Naive B cell (primary cell): ENCODE measurements at regions not wholly inside any gene's neighbourhood (a gene's known extent, or its start where the extent isn't known, plus 50 kb on each side); places are given as distances from the start of the nearest gene placed in this dataset.

Source experiments
- ATAC-seq, 2 donors: fragments of 150-1000 bp; cut with Tn5 transposase; 2 replicates each; pipeline ENCODE4 v1.10.0; 2021; ENCODE audit warnings: low read depth in 2 of 2, mild to moderate bottlenecking in 2 of 2, moderate library complexity in 2 of 2
- DNase-seq: peaks from one replicate; pipeline ENCODE4 v3.0.0; 2022
- H3K27ac Mint-ChIP-seq, 6 donors: one replicate each; pipeline ENCODE4 v1.8.0; 2020 to 2022; ENCODE audit warnings: mild to moderate bottlenecking in 6 of 6, mixed read lengths in 6 of 6, moderate library complexity in 5 of 6, inconsistent platforms in 2 of 6
- H3K27me3 Mint-ChIP-seq, 3 donors: one replicate each; pipeline ENCODE4 v1.8.0; 2021 to 2022; ENCODE audit warnings: mixed read lengths in 3 of 3, mild to moderate bottlenecking in 1 of 3
- H3K36me3 Mint-ChIP-seq, 2 donors: one replicate each; pipeline ENCODE4 v1.8.0; 2020 to 2022; ENCODE audit warnings: mixed read lengths in 2 of 2, inconsistent platforms in 1 of 2, mild to moderate bottlenecking in 1 of 2
- H3K4me1 Mint-ChIP-seq, 3 donors: one replicate each; pipeline ENCODE4 v1.8.0; 2020 to 2022; ENCODE audit warnings: mixed read lengths in 3 of 3, inconsistent platforms in 1 of 3, mild to moderate bottlenecking in 1 of 3, moderate library complexity in 1 of 3
- H3K4me3 Mint-ChIP-seq, 8 donors: one replicate each; pipeline ENCODE4 v1.8.0; 2020 to 2022; ENCODE audit warnings: mild to moderate bottlenecking in 8 of 8, mixed read lengths in 8 of 8, moderate library complexity in 8 of 8, inconsistent platforms in 2 of 8
- H3K9me3 Mint-ChIP-seq, 7 donors: one replicate each; pipeline ENCODE4 v1.8.0; 2020 to 2022; ENCODE audit warnings: mixed read lengths in 7 of 7, mild to moderate bottlenecking in 5 of 7, inconsistent platforms in 2 of 7, moderate library complexity in 1 of 7

DNA sequence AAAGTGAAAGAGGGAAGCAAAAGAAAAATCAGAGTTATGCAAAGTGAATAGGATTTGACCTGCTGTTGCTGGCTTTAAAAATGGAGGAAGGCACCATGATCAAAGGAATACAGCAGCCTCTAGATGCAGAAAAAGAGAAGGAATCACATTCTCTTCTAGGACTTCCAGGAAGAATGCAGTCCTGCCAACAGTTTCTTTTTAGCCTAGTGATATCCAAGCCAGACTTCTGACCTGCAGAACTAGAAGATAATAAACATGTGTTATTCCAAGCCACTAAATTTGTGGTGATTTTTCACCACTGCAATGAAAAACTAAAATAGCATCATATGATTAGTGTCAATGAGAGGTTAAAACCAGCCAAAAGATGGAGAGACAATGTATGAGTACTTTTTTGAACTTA, 101.9 kb upstream of the ADAMTS5 start:
- H3K27ac Mint-ChIP-seq, result no peak overlapping the region
- H3K9me3 Mint-ChIP-seq, result peaks cover 4 to 22% (median 6%) of the 10 kb centered on the region in 7 donors
- no peaks in the 10 kb centered on the region for H3K4me1 Mint-ChIP-seq
- H3K4me3 Mint-ChIP-seq, result no peak overlapping the region
- DNase-seq (no peak), ATAC-seq (no peak)
- H3K27me3 Mint-ChIP-seq, result no peaks in the 10 kb centered on the region
- H3K36me3 Mint-ChIP-seq, result no peaks in the 10 kb centered on the region

DNA sequence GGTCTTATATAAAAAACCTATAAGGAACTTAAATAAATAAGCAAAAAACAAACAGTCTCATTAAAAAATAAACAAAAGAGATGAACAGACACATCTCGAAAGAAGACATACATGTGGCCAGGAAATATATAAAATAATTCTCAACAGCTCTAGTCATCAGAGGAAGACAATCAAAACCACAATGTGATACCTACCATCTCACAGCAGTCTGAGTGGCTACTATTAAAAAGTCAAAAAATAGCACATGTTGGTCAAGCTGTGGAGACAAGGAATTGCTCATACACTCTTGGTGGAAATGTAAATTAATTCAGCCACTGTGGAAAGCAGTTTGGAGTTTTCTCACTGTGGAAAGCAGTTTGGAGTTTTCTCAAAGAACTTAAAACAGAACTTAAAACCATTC, 100.3 kb upstream of the ADAMTS5 start:
- Mint-ChIP-seq H3K4me1 (no peaks in the 10 kb centered on the region), H3K27ac (no peak overlapping the region)
- DNase-seq, result no peak

DNA sequence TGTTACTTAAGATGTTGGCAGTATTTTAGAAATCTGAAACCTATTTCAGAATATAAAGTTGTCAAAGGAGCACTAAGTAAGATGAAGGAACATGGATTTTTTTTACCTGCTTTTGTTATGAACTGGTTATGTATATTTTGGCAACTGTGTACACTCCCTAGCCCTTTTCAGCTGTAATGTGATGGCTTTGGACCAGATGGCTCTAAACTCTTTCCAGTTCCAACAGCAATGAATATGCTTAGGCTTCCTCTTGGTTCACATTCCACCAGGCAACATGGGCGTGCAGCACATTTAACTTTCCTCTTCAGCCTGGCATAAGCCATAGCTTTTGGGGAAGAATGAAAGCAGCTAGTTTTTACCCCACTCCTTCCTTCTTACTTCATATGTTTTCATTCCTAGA, 95.6 kb upstream of the ADAMTS5 start:
- DNase-seq (no peak), ATAC-seq (no peak)
- Mint-ChIP-seq H3K27ac (no peak overlapping the region), H3K4me1 (no peaks in the 10 kb centered on the region), H3K9me3 (peaks cover 7 to 36% (median 15%) of the 10 kb centered on the region in 7 donors), H3K4me3 (no peak overlapping the region), H3K36me3 (no peaks in the 10 kb centered on the region), H3K27me3 (no peaks in the 10 kb centered on the region)

More for the DNA sequence above, 100.3 kb upstream of the ADAMTS5 start:
- Mint-ChIP-seq H3K4me3 (no peak overlapping the region), H3K36me3 (no peaks in the 10 kb centered on the region), H3K27me3 (no peaks in the 10 kb centered on the region), H3K9me3 (peaks cover 7 to 36% (median 15%) of the 10 kb centered on the region in 7 donors)
- no peak for ATAC-seq

DNA sequence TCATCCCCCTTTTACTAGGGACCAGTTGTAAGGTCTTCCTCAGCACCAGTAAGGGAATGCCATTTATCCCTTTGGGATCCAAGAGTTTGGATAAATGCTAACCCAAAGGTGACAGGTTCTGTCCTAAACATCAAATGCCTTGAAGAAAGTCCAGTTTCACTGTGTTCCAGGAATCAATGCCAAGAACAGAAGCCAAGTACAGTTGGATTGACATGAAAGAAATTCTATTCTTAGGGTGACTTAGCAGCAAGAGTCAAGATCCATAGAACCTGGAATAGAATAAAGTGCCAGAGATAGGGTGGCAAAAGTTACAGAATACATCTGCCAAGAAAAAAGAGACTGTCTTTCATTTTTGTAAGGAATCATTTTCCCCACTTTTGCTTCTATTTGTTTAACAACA, 94.9 kb upstream of the ADAMTS5 start:
- Mint-ChIP-seq H3K36me3 (no peaks in the 10 kb centered on the region), H3K9me3 (peaks cover 9 to 36% (median 15%) of the 10 kb centered on the region in 7 donors), H3K27me3 (no peaks in the 10 kb centered on the region), H3K4me1 (no peaks in the 10 kb centered on the region), H3K4me3 (no peak overlapping the region), H3K27ac (peak overlapping the region in 1 of 6 donors; percentile 40)
- ATAC-seq (no peak), DNase-seq (no peak)

DNA sequence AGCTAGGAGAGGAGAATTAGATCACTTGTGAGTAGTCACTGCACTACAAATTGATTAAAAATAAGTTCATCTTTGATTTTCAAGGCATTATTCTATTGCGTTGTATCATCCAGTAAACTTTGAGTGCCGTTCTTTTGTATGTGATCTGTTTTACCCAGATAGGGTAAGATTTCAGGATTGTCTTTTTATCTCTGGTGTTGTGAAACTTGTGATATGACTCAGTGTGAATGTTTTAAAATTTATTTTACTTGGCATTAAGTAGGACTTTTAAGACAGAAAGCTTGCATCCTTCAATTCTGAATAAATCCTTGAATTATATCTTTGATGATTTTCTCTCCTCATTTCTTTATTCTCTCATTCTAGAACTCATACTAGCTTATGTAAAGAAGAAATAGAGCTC, 93.3 kb upstream of the ADAMTS5 start:
- DNase-seq (no peak), ATAC-seq (no peak)
- H3K27ac Mint-ChIP-seq, result no peak overlapping the region
- H3K4me1 Mint-ChIP-seq, result no peaks in the 10 kb centered on the region
- H3K9me3 Mint-ChIP-seq, result peaks cover 9 to 37% (median 16%) of the 10 kb centered on the region in 7 donors
- H3K36me3 Mint-ChIP-seq, result no peaks in the 10 kb centered on the region
- no peaks in the 10 kb centered on the region for H3K27me3 Mint-ChIP-seq
- no peak overlapping the region for H3K4me3 Mint-ChIP-seq

DNA sequence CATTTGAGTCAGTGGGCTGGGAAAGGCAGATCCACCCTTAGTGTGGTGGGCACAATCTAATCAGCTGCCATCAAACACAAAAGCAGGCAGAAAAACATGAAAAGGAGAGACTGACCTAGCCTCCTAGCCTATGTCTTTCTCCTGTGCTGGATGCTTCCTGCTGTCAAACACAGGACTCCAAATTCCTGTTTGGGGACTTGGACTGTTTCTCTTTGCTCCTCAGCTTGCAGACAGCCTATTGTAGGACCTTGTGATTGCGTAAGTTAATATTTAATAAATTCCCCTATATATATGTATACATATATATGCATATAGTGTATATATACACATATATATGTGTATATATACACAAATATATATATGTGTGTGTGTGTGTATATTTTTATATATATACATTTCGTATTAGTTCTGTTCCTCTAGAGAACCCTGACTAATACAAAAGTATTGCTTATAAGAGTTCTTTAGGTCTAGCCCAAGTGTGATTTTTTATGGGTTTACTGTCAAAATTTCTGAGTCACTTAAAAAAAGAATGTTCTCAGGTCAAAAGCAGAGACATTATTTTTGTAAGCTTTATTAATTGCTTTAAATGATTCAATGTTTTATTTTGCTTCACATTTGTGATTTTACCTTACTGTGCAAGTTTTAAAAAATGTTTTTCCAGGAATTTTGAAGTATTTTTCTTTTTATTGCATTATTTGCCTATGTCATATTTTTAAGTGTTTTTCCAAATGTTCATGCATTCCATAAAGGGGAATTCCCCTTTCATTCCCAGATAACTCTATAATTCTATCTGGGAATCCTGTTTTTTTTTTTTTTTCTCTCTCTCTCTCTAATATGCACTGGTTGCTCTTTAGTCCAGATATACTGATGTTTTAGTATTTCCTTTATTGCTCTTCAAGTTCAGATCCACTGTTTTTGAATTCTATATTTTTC, 92.1 kb upstream of the ADAMTS5 start:
- Mint-ChIP-seq H3K36me3 (no peaks in the 10 kb centered on the region), H3K4me1 (no peaks in the 10 kb centered on the region), H3K27ac (no peak overlapping the region), H3K9me3 (peaks cover 8 to 27% (median 12%) of the 10 kb centered on the region in 7 donors), H3K4me3 (no peak overlapping the region), H3K27me3 (no peaks in the 10 kb centered on the region)
- ATAC-seq (no peak), DNase-seq (no peak)

DNA sequence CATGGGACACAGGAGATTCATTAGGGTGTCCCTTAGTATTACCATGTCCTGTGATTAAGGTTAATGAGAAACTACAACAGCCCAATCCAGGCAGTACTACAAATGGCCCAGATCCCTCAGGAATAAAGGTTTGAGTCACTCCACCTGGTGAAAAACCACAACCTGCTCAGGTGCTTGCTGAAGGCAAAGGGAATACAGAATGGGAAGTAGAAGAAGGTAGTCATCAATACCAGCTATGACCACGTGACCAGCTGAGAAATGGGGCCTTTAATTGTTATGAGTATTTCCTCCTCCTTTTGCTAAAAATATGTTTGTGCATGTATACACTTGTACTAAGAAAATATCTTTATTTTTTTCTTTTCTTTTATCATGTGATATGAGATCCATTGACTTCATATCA, 91.1 kb upstream of the ADAMTS5 start:
- Mint-ChIP-seq H3K36me3 (no peaks in the 10 kb centered on the region), H3K9me3 (peaks cover 4 to 18% (median 10%) of the 10 kb centered on the region in 7 donors), H3K27me3 (no peaks in the 10 kb centered on the region), H3K4me1 (no peaks in the 10 kb centered on the region), H3K4me3 (no peak overlapping the region), H3K27ac (no peak overlapping the region)
- no peak for DNase-seq
- ATAC-seq, result no peak

DNA sequence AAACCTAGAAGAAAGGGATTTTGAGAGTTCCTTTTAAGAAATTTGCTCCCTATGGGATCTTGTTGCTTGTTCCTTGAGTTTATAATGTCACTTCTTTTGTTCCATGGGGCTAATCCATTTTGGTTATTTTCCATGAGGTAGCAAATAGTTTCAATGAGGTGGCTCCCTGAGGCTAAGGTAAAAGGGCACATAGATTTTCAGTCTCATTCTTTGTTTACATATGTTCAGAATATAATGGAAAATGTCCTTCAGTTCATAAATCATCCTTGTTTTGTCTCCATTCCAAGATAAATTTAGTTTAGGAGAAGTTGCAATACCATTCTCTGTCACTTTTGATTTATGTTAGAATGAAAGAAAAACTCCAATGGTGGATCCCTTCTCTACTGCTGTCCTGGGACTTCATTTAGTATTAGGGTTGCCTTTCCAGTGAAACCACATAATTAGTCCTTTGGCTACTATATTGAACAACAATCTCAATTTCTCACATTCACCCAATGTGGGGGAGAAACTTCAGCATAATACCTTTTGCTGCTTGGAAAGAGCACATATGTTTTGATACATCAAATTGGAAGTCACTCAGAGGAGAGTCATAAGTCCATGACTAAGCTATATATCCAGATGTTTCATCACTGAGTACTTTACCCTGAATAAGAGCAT, 80.9 kb upstream of the ADAMTS5 start:
- Mint-ChIP-seq H3K27ac (no peak overlapping the region), H3K36me3 (no peaks in the 10 kb centered on the region), H3K27me3 (no peaks in the 10 kb centered on the region), H3K4me3 (no peak overlapping the region), H3K9me3 (peaks cover 0 to 16% (median 0%) of the 10 kb centered on the region in 7 donors), H3K4me1 (no peaks in the 10 kb centered on the region)
- DNase-seq (no peak), ATAC-seq (no peak)

DNA sequence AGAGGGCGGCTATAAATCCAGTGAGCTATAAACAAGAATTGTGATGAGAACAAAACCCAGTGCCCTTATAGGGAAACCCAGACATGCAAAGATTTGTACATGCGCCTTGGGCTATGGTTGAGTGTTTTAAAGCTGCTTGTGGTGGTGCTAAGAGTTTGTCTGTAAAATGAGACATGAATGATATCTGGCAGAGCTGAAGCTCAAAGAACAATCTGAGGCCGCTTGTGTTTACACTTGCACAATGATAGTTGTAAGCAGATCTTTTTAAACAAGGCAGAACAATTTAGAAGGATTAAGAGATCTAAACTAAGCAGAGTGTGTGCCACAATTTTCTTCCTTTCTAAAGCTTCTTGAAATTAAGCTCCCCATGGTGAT, 80.4 kb upstream of the ADAMTS5 start:
- peaks cover 0 to 16% (median 0%) of the 10 kb centered on the region in 7 donors for H3K9me3 Mint-ChIP-seq
- H3K36me3 Mint-ChIP-seq, result no peaks in the 10 kb centered on the region
- ATAC-seq, result no peak
- H3K27me3 Mint-ChIP-seq, result no peaks in the 10 kb centered on the region
- no peak for DNase-seq
- H3K27ac Mint-ChIP-seq, result no peak overlapping the region
- H3K4me1 Mint-ChIP-seq, result no peaks in the 10 kb centered on the region
- no peak overlapping the region for H3K4me3 Mint-ChIP-seq

DNA sequence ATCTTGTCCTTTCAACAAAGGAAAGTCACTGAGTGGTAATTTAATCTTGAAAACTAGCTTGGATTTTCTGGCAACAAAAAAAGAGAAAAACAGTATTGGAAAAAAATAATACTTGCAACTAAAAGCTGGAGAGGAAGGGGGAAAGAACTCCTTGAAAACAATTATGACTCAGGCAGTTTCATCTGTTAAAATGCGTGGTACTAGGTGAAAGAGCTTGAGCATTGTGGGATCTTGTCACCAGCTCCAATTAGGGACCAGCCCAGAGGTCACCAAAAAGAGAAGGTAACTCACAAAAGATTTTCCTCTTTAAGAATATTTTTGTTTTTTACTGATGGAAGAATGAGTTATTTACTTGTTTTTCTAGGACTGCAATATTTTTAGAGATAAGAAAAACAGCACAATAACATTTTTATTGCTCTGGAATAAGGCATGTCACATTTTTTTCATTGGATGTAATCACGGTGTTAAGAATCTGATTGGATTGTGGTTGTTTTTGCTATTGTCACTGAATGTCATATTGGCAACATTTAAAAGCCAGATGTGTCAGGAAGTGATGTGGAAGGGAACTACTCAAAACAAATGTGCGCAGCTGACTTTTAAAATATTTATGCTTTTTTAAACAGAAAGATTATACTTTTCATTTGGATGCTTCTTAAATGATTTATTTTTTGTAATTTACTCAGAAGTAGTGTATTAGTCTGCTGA, 78.5 kb upstream of the ADAMTS5 start:
- DNase-seq (no peak), ATAC-seq (no peak)
- H3K4me3 Mint-ChIP-seq, result no peak overlapping the region
- H3K27ac Mint-ChIP-seq, result no peak overlapping the region
- H3K36me3 Mint-ChIP-seq, result no peaks in the 10 kb centered on the region
- no peaks in the 10 kb centered on the region for H3K27me3 Mint-ChIP-seq
- peaks cover 0 to 10% (median 0%) of the 10 kb centered on the region in 7 donors for H3K9me3 Mint-ChIP-seq
- H3K4me1 Mint-ChIP-seq, result no peaks in the 10 kb centered on the region

DNA sequence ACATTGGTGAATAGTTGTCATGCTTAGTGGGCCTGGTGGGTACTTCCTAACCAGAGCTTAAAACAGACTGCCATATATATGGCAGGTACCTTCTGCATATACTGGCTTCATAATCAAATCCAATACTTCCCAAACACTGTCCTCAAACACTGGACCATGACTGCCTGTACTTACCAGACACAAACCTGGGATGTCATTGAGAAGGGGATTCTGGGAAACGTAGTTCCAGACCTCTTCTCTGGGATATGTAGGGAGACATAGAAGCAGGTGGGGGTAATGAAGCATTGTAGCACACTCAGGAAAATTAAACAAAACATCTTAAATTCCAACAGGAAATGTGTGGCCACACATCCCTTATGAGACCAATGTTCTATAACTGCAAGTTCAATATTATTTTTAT, 76.5 kb upstream of the ADAMTS5 start:
- Mint-ChIP-seq H3K9me3 (no peaks in the 10 kb centered on the region), H3K27me3 (no peaks in the 10 kb centered on the region), H3K27ac (no peak overlapping the region), H3K36me3 (no peaks in the 10 kb centered on the region), H3K4me3 (no peak overlapping the region), H3K4me1 (no peaks in the 10 kb centered on the region)
- ATAC-seq (no peak), DNase-seq (no peak)

DNA sequence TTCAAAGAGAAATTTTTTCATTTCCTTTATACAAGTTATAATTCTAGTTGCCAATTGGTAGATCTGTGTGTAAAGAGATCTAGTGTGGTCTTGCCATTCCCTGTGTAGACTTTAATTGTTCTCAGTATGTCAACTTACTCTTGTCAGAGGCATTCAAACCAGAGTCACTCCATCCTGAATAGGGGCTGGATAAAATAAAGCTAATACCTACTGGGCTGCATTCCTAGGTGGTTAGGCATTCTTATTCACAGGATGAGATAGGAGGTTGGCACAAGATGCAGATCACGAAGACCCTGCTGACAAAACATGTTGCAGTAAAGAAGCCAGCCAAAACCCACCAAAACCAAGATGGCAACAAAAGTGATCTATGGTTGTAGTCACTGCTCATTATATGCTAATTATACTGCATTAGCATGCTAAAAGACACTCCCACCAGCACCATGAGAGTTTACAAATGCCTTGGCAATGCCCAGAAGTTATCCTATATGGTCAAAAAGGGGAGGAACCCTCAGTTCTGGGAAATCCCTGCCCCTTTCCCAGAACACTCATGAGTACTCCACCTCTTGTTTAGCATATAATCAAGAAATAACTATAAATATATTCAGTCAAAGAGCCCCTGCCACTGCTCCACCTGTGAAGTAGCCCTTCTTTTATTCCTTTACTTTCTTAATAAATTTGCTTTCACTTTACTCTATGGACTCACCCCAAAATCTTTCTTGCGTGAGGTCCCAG, 74.0 kb upstream of the ADAMTS5 start:
- H3K4me3 Mint-ChIP-seq, result no peak overlapping the region
- no peak for DNase-seq
- no peak for ATAC-seq
- no peaks in the 10 kb centered on the region for H3K4me1 Mint-ChIP-seq
- no peaks in the 10 kb centered on the region for H3K36me3 Mint-ChIP-seq
- H3K27ac Mint-ChIP-seq, result no peak overlapping the region
- peaks cover 0 to 2% (median 0%) of the 10 kb centered on the region in 7 donors for H3K9me3 Mint-ChIP-seq
- H3K27me3 Mint-ChIP-seq, result no peaks in the 10 kb centered on the region

DNA sequence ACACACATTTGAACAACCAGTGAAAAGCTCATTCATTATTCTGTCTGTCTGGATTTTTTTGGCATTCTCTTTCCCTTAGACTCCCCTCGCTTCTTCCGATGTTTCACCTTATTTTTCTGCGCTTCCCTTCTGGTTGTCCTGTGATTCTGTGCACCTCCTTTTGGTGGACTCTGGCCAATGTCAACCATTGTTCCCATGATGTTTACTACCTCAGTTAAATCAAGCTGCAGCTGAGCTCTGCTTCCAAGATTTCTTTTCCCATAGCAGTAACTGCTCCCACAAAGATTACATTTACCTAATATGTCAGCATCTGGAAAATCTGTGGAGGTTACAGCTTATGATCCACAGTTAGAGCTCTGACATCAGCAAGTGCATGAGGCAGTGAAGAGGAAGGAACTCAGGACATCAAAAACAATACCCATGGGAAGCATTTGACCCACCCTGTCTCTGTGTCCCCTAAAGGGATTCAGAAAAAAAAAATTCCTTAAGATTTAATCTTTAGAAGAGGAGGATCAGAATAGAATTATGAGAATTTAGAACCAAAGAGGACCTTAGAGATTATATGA, 69.9 kb upstream of the ADAMTS5 start:
- H3K27me3 Mint-ChIP-seq, result no peaks in the 10 kb centered on the region
- H3K4me1 Mint-ChIP-seq, result no peaks in the 10 kb centered on the region
- H3K36me3 Mint-ChIP-seq, result no peaks in the 10 kb centered on the region
- ATAC-seq (no peak), DNase-seq (no peak)
- peaks cover 0 to 2% (median 0%) of the 10 kb centered on the region in 7 donors for H3K9me3 Mint-ChIP-seq
- no peak overlapping the region for H3K27ac Mint-ChIP-seq
- no peak overlapping the region for H3K4me3 Mint-ChIP-seq
